A549 (cell line): ENCODE measurements at regions not wholly inside any gene's neighbourhood (a gene's known extent, or its start where the extent isn't known, plus 50 kb on each side); places are given as distances from the start of the nearest gene placed in this dataset.
"Not testable (repeated sequence)": the region's sequence is repeated elsewhere in the genome, so short reads cannot be mapped to it uniquely, and the experiment has no call there.

ENCODE experiments used
- ATAC-seq, 2 experiments: fragments of 200-7000 bp in 1 of 2; fragments of >200 bp in 1 of 2; cut with Nextera tagmentation in 1 of 2; cut with Tn5 transposase in 1 of 2; 3 replicates each; pipeline versions ENCODE4 v1.8.0 to v1.9.1; 2018 to 2020; ENCODE audit warnings: mild to moderate bottlenecking in 1 of 2, moderate library complexity in 1 of 2
- CTCF ChIA-PET: fragments of 300-600 bp; sonication (Branson Sonifier 250); formaldehyde crosslinking; extraction: SDS; loops from one replicate; lab custom pipeline; 2021; ENCODE audit warnings: antibody characterized with exemption, inconsistent platforms; lab: Yijun Ruan, JAX
- POLR2A ChIA-PET: fragments of 350-600 bp; formaldehyde crosslinking; extraction: SDS; loops from one replicate; lab custom pipeline; 2021; ENCODE audit warnings: antibody characterized with exemption, inconsistent platforms; lab: Yijun Ruan, JAX
- DNase-seq, 2 experiments: peaks; one replicate each; pipeline versions ENCODE4 v3.0.0 to v3.0.0-alpha.2; 2011 to 2016; ENCODE audit warnings: low read depth in 1 of 2, low spot score in 1 of 2
- FAIRE-seq: peaks from 2 replicates; lab custom pipeline; 2011; peaks lifted over from hg19 to GRCh38; lab: Jason Lieb, UNC
- H3K27ac ChIP-seq, 2 experiments: fragments of >200 bp; sonication (Bioruptor Twin); formaldehyde crosslinking; 3 replicates each; pipeline ENCODE4 v1.5.1; 2016 to 2017
- H3K4me1 ChIP-seq: fragments of >200 bp; sonication (Bioruptor Twin); formaldehyde crosslinking; 3 replicates; pipeline ENCODE4 v1.6.1; 2016
- H3K4me2 ChIP-seq: fragments of >200 bp; sonication (Bioruptor Twin); formaldehyde crosslinking; 3 replicates; pipeline ENCODE4 v1.6.1; 2016
- H3K4me3 ChIP-seq: fragments of >200 bp; sonication (Bioruptor Twin); formaldehyde crosslinking; 3 replicates; pipeline ENCODE4 v1.5.1; 2016
- H3K9me3 ChIP-seq: fragments of >200 bp; sonication (Bioruptor Twin); formaldehyde crosslinking; 3 replicates; pipeline ENCODE4 v1.6.1; 2016
- CBX2 ChIP-seq: fragments of 200-600 bp; sonication (generic); IDR thresholded peaks from 2 replicates; pipeline ENCODE4 v1.6.1; 2016; ENCODE audit warnings: low read depth, mild to moderate bottlenecking, borderline replicate concordance
- CEBPB ChIP-seq, 2 experiments: fragments of >200 bp in 1 of 2; sonication (Bioruptor Twin) in 1 of 2; formaldehyde crosslinking in 1 of 2; IDR thresholded peaks; 2 replicates each; pipeline ENCODE4 v1.6.1; 2012 to 2016
- CTCF ChIP-seq: fragments of >200 bp; sonication (Bioruptor Twin); formaldehyde crosslinking; IDR thresholded peaks from 3 replicates; pipeline ENCODE4 v1.5.1; 2016
- EHF ChIP-seq: fragments of 250-450 bp; sonication (Bioruptor Pico); IDR thresholded peaks from 2 replicates; pipeline ENCODE4 v1.5.0; 2020; ENCODE audit warnings: mild to moderate bottlenecking
- EP300 ChIP-seq, 2 experiments: fragments of >200 bp; sonication (Bioruptor Twin); formaldehyde crosslinking; IDR thresholded peaks; 2 replicates in 1 of 2; 3 replicates in 1 of 2; pipeline ENCODE4 v1.6.1; 2016 to 2017
- ESRRA ChIP-seq: fragments of 150-350 bp; IDR thresholded peaks from 2 replicates; pipeline ENCODE4 v1.6.1; 2014; ENCODE audit warnings: mild to moderate bottlenecking, low read length, borderline replicate concordance
- FOSB ChIP-seq: fragments of 250-450 bp; sonication (Bioruptor Pico); IDR thresholded peaks from 2 replicates; pipeline ENCODE4 v1.5.0; 2020; ENCODE audit warnings: mild to moderate bottlenecking, moderate library complexity
- FOSL2 ChIP-seq, 2 experiments: fragments of 450-650 bp in 1 of 2; fragments of >200 bp in 1 of 2; sonication (Bioruptor Twin) in 1 of 2; formaldehyde crosslinking; IDR thresholded peaks; 2 replicates each; pipeline versions ENCODE4 v1.5.0 to v1.6.1; 2016 to 2020; ENCODE audit warnings: mild to moderate bottlenecking in 1 of 2, moderate library complexity in 1 of 2
- FOXS1 ChIP-seq: fragments of 250-450 bp; sonication (Bioruptor Pico); IDR thresholded peaks from 2 replicates; pipeline ENCODE4 v1.5.0; 2020; ENCODE audit warnings: mild to moderate bottlenecking, moderate library complexity
- HDAC2 ChIP-seq: fragments of 200-600 bp; sonication (generic); IDR thresholded peaks from 2 replicates; pipeline ENCODE4 v1.6.1; 2016
- JUN ChIP-seq, 2 experiments: fragments of >200 bp; sonication (Bioruptor Twin); formaldehyde crosslinking; IDR thresholded peaks; 2 replicates in 1 of 2; 3 replicates in 1 of 2; pipeline ENCODE4 v1.6.1; 2016 to 2017
- KDM1A ChIP-seq: fragments of 200-600 bp; sonication (generic); IDR thresholded peaks from 2 replicates; pipeline ENCODE4 v1.6.1; 2016; ENCODE audit warnings: low read depth, mild to moderate bottlenecking
- KDM5A ChIP-seq: fragments of 200-600 bp; sonication (generic); IDR thresholded peaks from 2 replicates; pipeline ENCODE4 v1.6.1; 2016; ENCODE audit warnings: antibody characterized with exemption, mild to moderate bottlenecking
- MAFK ChIP-seq: fragments of 450-650 bp; IDR thresholded peaks from 2 replicates; pipeline ENCODE4 v1.6.1; 2014; ENCODE audit not compliant: partially characterized antibody
- MAZ ChIP-seq: fragments of 150-350 bp; IDR thresholded peaks from 2 replicates; pipeline ENCODE4 v1.6.1; 2014; ENCODE audit warnings: antibody characterized with exemption, low read depth, low read length, borderline replicate concordance
- MYC ChIP-seq: IDR thresholded peaks from 2 replicates; pipeline ENCODE4 v1.6.1; 2012; ENCODE audit warnings: mild to moderate bottlenecking, inconsistent platforms, low read length, improper control_type of control experiment, borderline replicate concordance
- NFE2L2 ChIP-seq: fragments of 150-350 bp; conservative IDR thresholded peaks from 2 replicates; pipeline ENCODE4 v1.6.1; 2014; ENCODE audit warnings: low read length
- NR3C1 ChIP-seq: fragments of >200 bp; sonication (Bioruptor Twin); formaldehyde crosslinking; IDR thresholded peaks from 3 replicates; pipeline ENCODE4 v1.6.1; 2017
- PHF8 ChIP-seq: fragments of 200-600 bp; sonication (generic); IDR thresholded peaks from 2 replicates; pipeline ENCODE4 v1.6.1; 2016; ENCODE audit warnings: low read depth, mild to moderate bottlenecking, antibody characterized with exemption, moderate library complexity, borderline replicate concordance
- RFX5 ChIP-seq: fragments of 450-650 bp; IDR thresholded peaks from 2 replicates; pipeline ENCODE4 v1.7.1; 2014; ENCODE audit warnings: antibody characterized with exemption, mild to moderate bottlenecking, moderate library complexity
- RNF2 ChIP-seq: fragments of 200-600 bp; sonication (generic); IDR thresholded peaks from 2 replicates; pipeline ENCODE4 v1.6.1; 2016; ENCODE audit warnings: low read depth, mild to moderate bottlenecking, antibody characterized with exemption, moderate library complexity, borderline replicate concordance
- SMC3 ChIP-seq: fragments of >200 bp; sonication (Bioruptor Twin); formaldehyde crosslinking; IDR thresholded peaks from 3 replicates; pipeline ENCODE4 v1.6.1; 2018; ENCODE audit warnings: inconsistent platforms
- TFCP2L1 ChIP-seq: fragments of 250-450 bp; sonication (Bioruptor Pico); IDR thresholded peaks from 2 replicates; pipeline ENCODE4 v1.5.0; 2021; ENCODE audit warnings: mild to moderate bottlenecking
- ZC3H11A ChIP-seq: fragments of 450-650 bp; IDR thresholded peaks from 2 replicates; pipeline ENCODE4 v1.6.1; 2014; ENCODE audit warnings: antibody characterized with exemption, mild to moderate bottlenecking
- ZSCAN20 ChIP-seq: fragments of 250-450 bp; sonication (Bioruptor Pico); IDR thresholded peaks from 2 replicates; pipeline ENCODE4 v1.8.0; 2022; ENCODE audit warnings: mild to moderate bottlenecking, moderate library complexity
- WGBS: methylation state at CpG from one replicate; pipeline ENCODE4 v1.1.6; 2017; ENCODE audit errors: missing lambda C conversion rate; 5-methylcytosine and 5-hydroxymethylcytosine counted together
- TF ChIP-seq, protein P1 (sequence below): fragments of 450-650 bp; IDR thresholded peaks from 2 replicates; pipeline ENCODE4 v1.6.1; 2014; ENCODE audit warnings: antibody characterized with exemption

GRCh38 chr5:34441767-34442166 is 214.4 kb upstream of the RAI14 start:
- CTCF ChIA-PET, H3K4me3 ChIP-seq, FAIRE-seq, POLR2A ChIA-PET, H3K4me1 ChIP-seq, H3K9me3 ChIP-seq, DNase-seq, ATAC-seq, H3K27ac ChIP-seq, H3K4me2 ChIP-seq: not testable (repeated sequence)
- 65% methylated on average over 1 of the region's 1 CpG for WGBS
- peak; percentile 54 for TF ChIP-seq MAFK

DNA sequence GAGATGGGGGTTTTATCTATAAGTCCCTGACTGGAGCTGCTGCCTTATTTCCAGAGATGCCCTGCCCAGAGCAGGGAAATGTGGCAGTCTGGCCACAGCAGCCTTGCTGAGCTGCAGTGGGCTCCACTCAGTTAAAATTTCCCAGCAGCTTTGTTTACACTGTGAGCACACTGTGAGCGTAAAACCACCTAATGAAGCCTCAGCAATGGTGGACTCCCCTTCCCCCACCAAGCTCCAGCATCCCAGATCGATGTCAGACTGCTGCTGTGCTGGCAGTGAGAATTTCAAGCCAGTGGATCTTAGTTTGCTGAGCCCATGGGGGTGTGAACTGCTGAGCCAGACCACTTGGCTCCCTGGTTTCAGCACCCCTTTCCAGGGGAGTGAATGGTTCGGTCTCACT is 208.7 kb upstream of the RAI14 start:
- ATAC-seq (no peak), DNase-seq (no peak), FAIRE-seq (no peak)
- H3K4me2 ChIP-seq = no peak overlapping the region
- ChIA-PET CTCF (no interaction called here), POLR2A (no interaction called here)
- TF ChIP-seq HDAC2 (no peak), KDM1A (no peak), NFE2L2 (no peak), ZC3H11A (no peak), FOSL2 (IDR thresholded peaks at IDR 0.05) (no peak), FOSL2 (CRISPR knock-in tag; IDR thresholded peaks at IDR 0.05) (no peak), ESRRA (no peak), ZSCAN20 (no peak), RFX5 (no peak), MYC (no peak), TFCP2L1 (CRISPR knock-in tag) (no peak), CEBPB (IDR thresholded peaks at IDR 0.05) (no peak)
- H3K9me3 ChIP-seq = no peaks in the 10 kb centered on the region
- H3K4me1 ChIP-seq = no peaks in the 10 kb centered on the region
- WGBS = 21% methylated on average over 3 of the region's 3 CpGs
- H3K27ac ChIP-seq = no peak overlapping the region
- no peak overlapping the region for H3K4me3 ChIP-seq

DNA sequence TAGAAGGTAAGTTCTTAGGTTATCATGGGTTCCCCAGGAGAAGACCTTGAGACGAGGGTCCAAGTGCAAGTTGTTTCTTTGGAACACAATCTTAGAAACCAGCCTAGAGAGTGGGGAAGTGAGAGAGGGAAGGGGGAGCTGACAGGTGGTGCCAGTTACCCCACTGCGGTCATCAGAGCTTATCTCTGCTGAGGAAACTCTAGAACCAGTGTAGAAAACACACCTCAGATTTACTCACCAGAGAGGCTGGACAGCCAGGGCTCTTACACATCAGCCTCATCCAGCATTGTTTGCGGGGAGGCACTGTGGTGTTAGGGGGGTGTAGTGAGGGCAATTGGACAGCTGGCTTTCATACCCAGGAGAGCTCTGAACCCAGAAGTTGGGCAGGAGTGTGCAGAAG is 206.5 kb upstream of the RAI14 start:
- no peak for ATAC-seq
- H3K4me3 ChIP-seq = no peak overlapping the region
- no peak overlapping the region for H3K4me2 ChIP-seq
- H3K27ac ChIP-seq = no peak overlapping the region
- no peak for FAIRE-seq
- ChIA-PET CTCF (interaction anchor here (1.0 to 1.6 kb wide), 2 partner anchors 16 to 452 kb away, joined by 4 read pairs; no protein-coding TSS in a partner anchor), POLR2A (no interaction called here)
- WGBS = 54% methylated on average over 3 of the region's 3 CpGs
- no peak for DNase-seq
- TF ChIP-seq KDM5A (no peak), RNF2 (no peak), JUN (IDR thresholded peaks at IDR 0.05) (no peak), EP300 (IDR thresholded peaks at IDR 0.05) (no peak), EHF (no peak), CBX2 (no peak), CEBPB (IDR thresholded peaks at IDR 0.05) (no peak), NR3C1 (no peak), ZC3H11A (no peak)
- TF ChIP-seq, protein P1, sequence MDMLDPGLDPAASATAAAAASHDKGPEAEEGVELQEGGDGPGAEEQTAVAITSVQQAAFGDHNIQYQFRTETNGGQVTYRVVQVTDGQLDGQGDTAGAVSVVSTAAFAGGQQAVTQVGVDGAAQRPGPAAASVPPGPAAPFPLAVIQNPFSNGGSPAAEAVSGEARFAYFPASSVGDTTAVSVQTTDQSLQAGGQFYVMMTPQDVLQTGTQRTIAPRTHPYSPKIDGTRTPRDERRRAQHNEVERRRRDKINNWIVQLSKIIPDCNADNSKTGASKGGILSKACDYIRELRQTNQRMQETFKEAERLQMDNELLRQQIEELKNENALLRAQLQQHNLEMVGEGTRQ = no peak
- no peaks in the 10 kb centered on the region for H3K9me3 ChIP-seq
- no peaks in the 10 kb centered on the region for H3K4me1 ChIP-seq

DNA sequence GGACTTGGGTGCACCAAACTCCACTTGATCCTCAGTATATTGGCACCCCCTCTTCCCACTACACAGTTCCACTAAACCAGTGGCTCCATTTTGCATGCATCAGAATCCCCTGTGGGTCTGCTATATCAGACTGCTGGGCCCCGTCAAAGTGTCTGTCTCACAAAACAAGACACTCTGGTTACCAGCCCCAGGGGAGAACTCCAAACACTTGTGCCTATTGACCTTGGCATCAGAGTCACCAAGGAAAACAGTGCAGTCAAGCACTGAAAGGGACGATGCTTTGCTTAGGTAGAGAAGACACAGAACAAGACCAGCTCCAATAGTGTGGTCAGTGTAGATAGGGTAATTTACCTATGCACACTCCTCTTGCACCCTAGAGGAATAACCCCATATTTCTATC is 205.8 kb upstream of the RAI14 start:
- 67% methylated on average over 2 of the region's 2 CpGs for WGBS
- H3K27ac ChIP-seq = no peak overlapping the region
- ChIA-PET POLR2A (no interaction called here), CTCF (interaction anchor here (0.6 to 1.6 kb wide), 3 partner anchors 15 to 904 kb away, joined by 3 to 4 read pairs (median 4); no protein-coding TSS in a partner anchor)
- ATAC-seq = no peak
- H3K4me1 ChIP-seq = no peaks in the 10 kb centered on the region
- FAIRE-seq = no peak
- no peak for TF ChIP-seq RFX5
- TF ChIP-seq MYC = no peak
- no peak for TF ChIP-seq KDM1A
- no peak for TF ChIP-seq FOSB
- TF ChIP-seq FOXS1 (CRISPR knock-in tag) = no peak
- TF ChIP-seq CTCF = no peak
- TF ChIP-seq SMC3 = no peak
- TF ChIP-seq MAZ = no peak
- TF ChIP-seq PHF8 = no peak
- no peak overlapping the region for H3K4me3 ChIP-seq
- no peaks in the 10 kb centered on the region for H3K9me3 ChIP-seq
- H3K4me2 ChIP-seq = no peak overlapping the region
- no peak for DNase-seq
